HFF-Myc (cell line): ENCODE measurements at regions not wholly inside any gene's neighbourhood (a gene's known extent, or its start where the extent isn't known, plus 50 kb on each side); places are given as distances from the start of the nearest gene placed in this dataset.
"Not testable (repeated sequence)": the region's sequence is repeated elsewhere in the genome, so short reads cannot be mapped to it uniquely, and the experiment has no call there.

Source experiments
- DNase-seq: peaks from one replicate; pipeline ENCODE4 v3.0.0-alpha.2; 2011; ENCODE audit warnings: low read depth; ENCODE audit errors: extremely low read depth
- H3K4me3 ChIP-seq: replicated peaks from 2 replicates; pipeline ENCODE4 v1.5.1; 2011; ENCODE audit warnings: low read depth, mild to moderate bottlenecking, control low read depth, low read length
- CTCF ChIP-seq: IDR thresholded peaks from 2 replicates; pipeline ENCODE4 v1.5.1; 2012; ENCODE audit warnings: mild to moderate bottlenecking, low read depth, low read length, control low read depth; ENCODE audit errors: missing control alignments

DNA sequence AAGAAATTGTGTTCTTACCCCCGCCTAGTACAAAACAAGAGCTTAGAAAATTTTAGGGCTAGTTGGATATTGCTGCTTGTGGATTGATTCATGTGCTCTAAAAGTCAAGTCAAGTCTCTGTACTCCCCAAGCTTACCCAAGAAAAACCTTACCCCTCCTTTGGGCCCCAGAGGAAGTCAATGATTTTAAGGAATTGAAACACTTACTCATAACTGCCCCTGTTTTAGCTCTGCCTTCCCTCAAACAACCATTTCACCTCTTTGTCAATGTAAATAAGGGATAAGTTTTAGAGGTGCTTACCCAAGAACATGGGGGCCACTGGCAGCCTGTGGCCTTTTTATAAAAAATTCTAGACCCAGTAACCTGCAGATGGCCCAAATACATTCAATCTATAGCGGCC is 136.6 kb upstream of the RMP24 start:
- no peak for DNase-seq

DNA sequence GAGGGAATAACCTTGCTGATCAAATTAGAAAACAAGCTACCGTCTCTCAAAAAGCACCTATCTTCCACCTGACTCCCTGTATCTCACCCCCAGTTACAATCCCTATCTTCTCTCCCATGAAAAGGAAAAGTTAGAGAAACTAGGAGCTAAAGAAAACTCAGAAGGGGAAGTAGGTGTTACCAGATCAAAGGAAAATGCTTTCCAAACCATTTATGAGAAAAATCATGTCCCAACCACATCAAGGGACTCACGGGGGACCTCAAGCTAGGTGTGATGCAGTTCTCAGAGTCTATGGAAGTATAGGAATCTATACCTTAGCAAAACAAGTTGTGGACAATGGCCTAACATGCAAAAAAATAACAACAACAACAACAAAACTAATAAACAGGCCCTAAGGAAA is 135.5 kb upstream of the RMP24 start:
- no peak overlapping the region for H3K4me3 ChIP-seq
- DNase-seq, result no peak
- no peak for TF ChIP-seq CTCF

More for the DNA sequence above, 136.6 kb upstream of the RMP24 start:
- no peak for TF ChIP-seq CTCF
- H3K4me3 ChIP-seq, result no peak overlapping the region

- no peak overlapping the region for H3K4me3 ChIP-seq
- no peak for DNase-seq
- no peak for TF ChIP-seq CTCF
Observed at GRCh38 chr18:35837922-35838496, 134.5 kb upstream of the RMP24 start.

GRCh38 chr18:35841283-35841682 is 131.2 kb upstream of the RMP24 start:
- no peak for DNase-seq
- H3K4me3 ChIP-seq, result no peak overlapping the region

DNA sequence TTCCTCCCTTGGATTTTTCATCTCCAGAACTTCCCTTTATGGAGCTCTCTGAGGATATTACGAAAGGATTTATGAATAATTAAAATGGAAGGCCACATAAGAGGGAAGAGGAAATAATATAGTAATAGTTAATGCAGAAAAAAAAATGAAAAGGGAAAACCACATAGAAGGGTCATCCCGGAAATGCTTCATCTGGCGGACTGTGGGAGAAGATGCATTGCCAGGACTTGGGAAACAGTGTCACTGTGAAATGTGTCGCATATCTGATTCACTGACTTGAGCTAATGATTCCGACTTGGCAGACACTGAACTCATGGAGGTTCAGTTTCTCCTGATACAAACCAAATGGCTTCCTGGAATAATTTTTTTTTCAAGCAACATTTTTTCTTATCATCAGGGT is 129.9 kb upstream of the RMP24 start:
- no peak for TF ChIP-seq CTCF
- no peak overlapping the region for H3K4me3 ChIP-seq
- DNase-seq, result no peak

More at GRCh38 chr18:35841283-35841682, 131.2 kb upstream of the RMP24 start:
- TF ChIP-seq CTCF, result no peak

DNA sequence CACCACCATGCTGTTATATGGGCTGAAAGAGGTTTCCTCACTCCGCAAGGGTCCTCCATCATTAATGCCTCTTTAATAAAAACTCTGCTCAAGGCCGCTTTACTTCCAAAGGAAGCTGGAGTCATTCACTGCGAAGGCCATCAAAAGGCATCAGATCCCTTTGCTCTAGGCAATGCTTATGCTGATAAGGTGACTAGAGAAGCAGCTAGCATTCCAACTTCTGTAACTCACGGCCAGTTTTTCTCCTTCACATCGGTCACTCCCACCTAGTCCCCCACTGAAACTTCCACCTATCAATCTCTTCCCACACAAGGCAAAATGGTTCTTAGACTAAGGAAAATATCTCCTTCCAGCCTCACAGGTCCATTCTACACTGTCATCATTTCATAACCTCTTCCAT is 124.2 kb upstream of the RMP24 start:
- not testable (repeated sequence) for DNase-seq, H3K4me3 ChIP-seq

DNA sequence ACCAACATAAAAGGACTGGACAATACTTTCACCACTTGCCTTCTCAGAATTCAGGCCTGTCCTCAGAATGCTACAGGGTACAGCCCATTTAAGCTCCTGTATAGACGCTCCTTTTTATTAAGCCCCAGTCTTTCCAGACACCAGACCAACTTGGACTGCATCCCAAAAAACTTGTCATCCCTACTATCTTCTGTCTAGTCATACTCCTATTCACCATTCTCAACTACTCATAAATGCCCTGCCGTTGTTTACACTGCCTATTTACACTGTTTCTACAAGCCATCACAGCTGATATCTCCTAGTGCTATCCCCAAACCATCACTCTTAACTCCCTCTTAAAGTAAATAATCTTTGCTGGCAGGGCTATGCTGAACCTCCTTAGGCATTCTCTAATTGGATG is 123.2 kb upstream of the RMP24 start:
- H3K4me3 ChIP-seq, DNase-seq: not testable (repeated sequence)

- no peak overlapping the region for H3K4me3 ChIP-seq
- DNase-seq, result no peak
- no peak for TF ChIP-seq CTCF
Observed at GRCh38 chr18:35851286-35851970, 121.1 kb upstream of the RMP24 start.
